ENCODE measurements at regions not wholly inside any gene's neighbourhood (a gene's known extent, or its start where the extent isn't known, plus 50 kb on each side); places are given as distances from the start of the nearest gene placed in this dataset.

DNA sequence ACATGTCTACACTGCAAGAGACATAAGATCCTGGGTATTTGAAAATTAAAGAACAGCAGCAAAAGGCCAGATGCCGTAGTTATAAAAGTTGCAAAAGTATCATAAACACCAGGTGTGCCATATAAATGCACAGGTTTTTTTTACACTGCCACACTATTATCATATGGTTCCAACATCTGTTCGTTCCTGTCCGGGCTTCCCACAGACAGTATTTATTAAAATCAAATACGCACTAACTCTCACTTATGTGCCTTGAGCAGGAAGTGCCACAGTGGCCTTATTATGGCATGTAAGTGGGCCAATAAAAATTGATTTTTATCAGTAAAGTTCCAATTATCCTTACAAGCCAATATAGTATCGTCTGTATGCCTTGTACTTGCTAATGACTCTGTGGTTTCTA lies 873.2 kb downstream of the RPA4 start:
- TF ChIP-seq, protein P1, sequence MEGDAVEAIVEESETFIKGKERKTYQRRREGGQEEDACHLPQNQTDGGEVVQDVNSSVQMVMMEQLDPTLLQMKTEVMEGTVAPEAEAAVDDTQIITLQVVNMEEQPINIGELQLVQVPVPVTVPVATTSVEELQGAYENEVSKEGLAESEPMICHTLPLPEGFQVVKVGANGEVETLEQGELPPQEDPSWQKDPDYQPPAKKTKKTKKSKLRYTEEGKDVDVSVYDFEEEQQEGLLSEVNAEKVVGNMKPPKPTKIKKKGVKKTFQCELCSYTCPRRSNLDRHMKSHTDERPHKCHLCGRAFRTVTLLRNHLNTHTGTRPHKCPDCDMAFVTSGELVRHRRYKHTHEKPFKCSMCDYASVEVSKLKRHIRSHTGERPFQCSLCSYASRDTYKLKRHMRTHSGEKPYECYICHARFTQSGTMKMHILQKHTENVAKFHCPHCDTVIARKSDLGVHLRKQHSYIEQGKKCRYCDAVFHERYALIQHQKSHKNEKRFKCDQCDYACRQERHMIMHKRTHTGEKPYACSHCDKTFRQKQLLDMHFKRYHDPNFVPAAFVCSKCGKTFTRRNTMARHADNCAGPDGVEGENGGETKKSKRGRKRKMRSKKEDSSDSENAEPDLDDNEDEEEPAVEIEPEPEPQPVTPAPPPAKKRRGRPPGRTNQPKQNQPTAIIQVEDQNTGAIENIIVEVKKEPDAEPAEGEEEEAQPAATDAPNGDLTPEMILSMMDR (IDR thresholded peaks at IDR 0.05; ENCODE audit: borderline replicate concordance, insufficient read depth, low read depth, low read length), result no peak
- H3K4me3 ChIP-seq (ENCODE audit: low read depth, low read length), result no peak overlapping the region

DNA sequence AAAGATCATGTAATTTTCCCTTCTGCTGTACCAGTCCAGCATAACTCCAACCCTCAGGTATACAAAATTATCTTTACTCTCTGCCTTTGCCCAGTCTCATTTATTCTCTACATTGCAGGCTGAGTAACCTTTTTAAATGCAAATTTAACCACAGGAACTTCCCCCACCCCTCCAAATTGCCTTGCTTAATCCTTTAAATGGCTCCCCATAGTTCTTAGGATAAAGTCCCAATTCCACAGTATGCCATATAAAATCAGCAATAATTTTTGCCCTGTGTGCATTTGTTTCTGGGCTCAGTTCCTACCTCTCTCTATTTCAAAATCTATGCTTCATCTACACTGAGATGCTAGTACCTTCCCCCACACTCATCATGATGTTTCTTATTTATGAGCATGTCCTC lies 879.7 kb downstream of the RPA4 start:
- no peak overlapping the region for H3K4me3 ChIP-seq (ENCODE audit: low read depth, low read length)
- TF ChIP-seq, protein P1 (IDR thresholded peaks at IDR 0.05; ENCODE audit: borderline replicate concordance, insufficient read depth, low read depth, low read length), result no peak

DNA sequence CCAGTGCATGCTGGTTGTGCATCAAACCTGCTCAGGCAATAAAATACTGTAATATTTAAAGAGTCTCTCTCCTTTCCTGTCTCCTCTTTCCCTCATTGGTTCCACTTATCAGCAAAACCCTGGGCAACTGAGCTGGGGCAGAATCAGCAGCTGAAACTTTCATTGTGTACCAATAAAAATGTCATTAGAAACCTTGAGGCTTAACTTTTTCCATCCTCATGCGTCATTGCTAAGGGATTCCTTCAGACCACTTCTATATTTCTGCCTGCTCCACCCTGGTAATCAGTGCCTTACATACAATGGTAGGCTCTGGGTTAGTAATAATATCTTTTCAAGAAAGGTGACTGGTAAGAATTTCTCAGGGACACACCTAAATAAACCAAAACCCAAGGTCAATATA lies 880.3 kb downstream of the RPA4 start:
- no peak overlapping the region for H3K4me3 ChIP-seq (ENCODE audit: low read depth, low read length)
- TF ChIP-seq, protein P1 (IDR thresholded peaks at IDR 0.05; ENCODE audit: borderline replicate concordance, insufficient read depth, low read depth, low read length), result no peak

DNA sequence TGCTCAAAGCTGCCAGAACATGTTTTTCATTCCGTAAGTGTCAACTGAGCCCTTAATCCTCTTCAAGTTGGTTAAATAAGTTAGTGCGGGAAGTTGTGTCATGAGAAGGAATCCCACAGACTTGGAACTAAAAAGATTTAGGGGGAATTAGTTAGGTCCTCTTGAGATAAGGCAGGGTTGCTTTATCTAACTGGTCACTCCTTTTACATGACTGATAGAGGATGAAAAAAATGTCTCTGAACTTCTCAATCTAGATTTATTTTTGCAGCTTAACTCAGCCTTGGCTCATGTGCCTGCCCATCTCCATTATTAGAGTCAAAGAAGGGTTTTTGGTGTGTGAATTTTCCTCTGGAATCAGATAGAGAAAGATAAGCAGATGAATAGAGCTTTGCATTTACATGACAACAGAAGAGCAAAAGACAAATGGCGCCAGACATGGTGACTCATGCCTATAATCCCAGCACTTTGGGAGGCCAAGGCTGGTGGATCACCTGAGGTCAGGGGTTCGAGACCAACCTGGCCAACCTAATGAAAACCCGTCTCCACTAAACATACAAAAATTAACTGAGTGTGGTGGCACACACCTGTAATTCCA lies 882.9 kb downstream of the RPA4 start:
- H3K4me3 ChIP-seq (ENCODE audit: low read depth, low read length), result no peak overlapping the region
- TF ChIP-seq, protein P1 (IDR thresholded peaks at IDR 0.05; ENCODE audit: borderline replicate concordance, insufficient read depth, low read depth, low read length), result no peak

DNA sequence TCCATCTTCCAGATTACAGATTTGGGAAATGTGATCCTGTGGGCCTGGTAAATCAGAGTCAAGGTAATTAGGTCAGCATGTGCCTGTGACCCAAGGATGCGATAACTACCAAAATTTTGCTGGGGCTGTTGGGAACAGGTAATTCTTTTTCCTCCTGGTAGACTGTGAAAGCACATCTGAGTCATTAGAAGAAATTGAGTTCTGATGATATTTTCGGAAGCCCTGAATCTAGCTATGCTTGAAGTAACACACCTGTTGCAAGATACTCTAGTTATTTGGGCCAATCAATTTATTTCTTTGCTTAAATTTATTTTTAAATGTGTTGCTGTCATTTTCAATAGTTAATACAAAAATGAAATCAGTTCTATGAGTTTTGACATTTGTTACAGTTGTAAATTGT lies 903.6 kb downstream of the RPA4 start:
- H3K4me3 ChIP-seq (ENCODE audit: low read depth, low read length), result no peak overlapping the region
- TF ChIP-seq, protein P1 (IDR thresholded peaks at IDR 0.05; ENCODE audit: borderline replicate concordance, insufficient read depth, low read depth, low read length), result no peak

DNA sequence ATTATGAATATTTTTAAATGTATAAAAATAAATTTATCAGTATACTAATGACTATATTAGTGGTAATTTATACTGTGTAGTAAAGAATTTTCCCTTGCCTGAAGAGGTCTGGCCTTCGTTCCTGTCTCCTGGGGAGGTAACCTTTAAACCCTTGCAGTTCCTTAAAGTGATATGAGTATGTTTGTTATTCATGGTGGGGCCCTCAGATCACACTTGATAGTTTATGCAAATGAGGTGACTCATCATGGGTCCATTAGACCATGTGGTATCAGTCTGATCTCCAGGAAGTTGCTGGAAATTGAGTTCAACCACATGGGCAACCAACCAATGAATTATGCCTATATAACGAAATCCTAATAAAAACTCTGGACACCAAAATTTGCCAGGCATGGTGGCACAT lies 904.1 kb downstream of the RPA4 start:
- TF ChIP-seq, protein P1 (IDR thresholded peaks at IDR 0.05; ENCODE audit: borderline replicate concordance, insufficient read depth, low read depth, low read length), result no peak
- H3K4me3 ChIP-seq (ENCODE audit: low read depth, low read length), result no peak overlapping the region

DNA sequence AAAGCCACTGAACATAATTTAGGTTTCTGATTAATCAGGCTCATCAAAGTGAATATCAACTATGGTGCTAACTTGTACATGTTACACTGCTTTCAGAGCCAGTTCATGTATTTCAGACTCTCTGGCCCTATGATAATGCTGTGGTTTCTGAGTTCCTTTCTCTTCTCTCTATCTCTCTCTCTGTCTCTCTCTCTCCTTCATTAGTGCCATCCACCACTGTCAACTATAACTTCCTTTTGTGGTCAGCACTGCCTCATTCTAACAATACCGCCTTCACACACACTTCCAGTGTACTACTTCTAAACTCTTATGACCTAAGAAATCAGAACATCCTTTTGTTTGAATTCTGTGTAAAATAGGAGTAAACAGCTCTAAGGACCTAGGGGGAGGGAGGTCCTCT lies 907.1 kb downstream of the RPA4 start:
- H3K4me3 ChIP-seq (ENCODE audit: low read depth, low read length), result no peak overlapping the region
- TF ChIP-seq, protein P1 (IDR thresholded peaks at IDR 0.05; ENCODE audit: borderline replicate concordance, insufficient read depth, low read depth, low read length), result no peak
